Thoracic aorta (tissue), 2 donors: ENCODE measurements at regions not wholly inside any gene's neighbourhood (a gene's known extent, or its start where the extent isn't known, plus 50 kb on each side); places are given as distances from the start of the nearest gene placed in this dataset.
"Not testable (repeated sequence)": the region's sequence is repeated elsewhere in the genome, so short reads cannot be mapped to it uniquely, and the experiment has no call there.

Source experiments
- ATAC-seq: fragments of 150-250 bp; one replicate; pipeline ENCODE4 v1.8.0; 2017; ENCODE audit warnings: low read depth; ENCODE audit not compliant: insufficient number of reproducible peaks, low FRiP score
- DNase-seq: peaks from one replicate; pipeline ENCODE4 v3.0.0-alpha.2; 2020; ENCODE audit warnings: low spot score
- H3K27ac ChIP-seq, 2 donors: fragments of 200-600 bp; sonication (generic); 1 replicate in 1 of 2; 2 replicates in 1 of 2; pipeline ENCODE4 v1.5.1; 2016; ENCODE audit warnings: mild to moderate bottlenecking in 2 of 2, moderate library complexity in 2 of 2
- H3K27me3 ChIP-seq: fragments of 200-600 bp; sonication (generic); replicated peaks from 2 replicates; pipeline ENCODE4 v1.6.0; 2016; ENCODE audit warnings: mild to moderate bottlenecking; ENCODE audit not compliant: insufficient read depth
- H3K36me3 ChIP-seq: fragments of 200-600 bp; sonication (generic); one replicate; pipeline ENCODE4 v1.5.1; 2016
- H3K4me1 ChIP-seq, 2 donors: fragments of 200-600 bp; sonication (generic); 1 replicate in 1 of 2; 2 replicates in 1 of 2; pipeline versions ENCODE4 v1.5.1 to v1.6.0; 2016; ENCODE audit warnings: low read depth in 2 of 2, mild to moderate bottlenecking in 1 of 2; ENCODE audit not compliant: control insufficient read depth in 1 of 2
- H3K4me3 ChIP-seq: fragments of 200-600 bp; sonication (generic); 2 replicates; pipeline ENCODE4 v1.5.1; 2016; ENCODE audit warnings: mild to moderate bottlenecking
- H3K9me3 ChIP-seq: fragments of 200-600 bp; sonication (generic); 2 replicates; pipeline ENCODE4 v1.5.1; 2016
- TF ChIP-seq, protein P1 (sequence below): fragments of 200-600 bp; sonication (generic); IDR thresholded peaks from one replicate; pipeline ENCODE4 v1.5.1; 2019; ENCODE audit warnings: antibody characterized with exemption

DNA sequence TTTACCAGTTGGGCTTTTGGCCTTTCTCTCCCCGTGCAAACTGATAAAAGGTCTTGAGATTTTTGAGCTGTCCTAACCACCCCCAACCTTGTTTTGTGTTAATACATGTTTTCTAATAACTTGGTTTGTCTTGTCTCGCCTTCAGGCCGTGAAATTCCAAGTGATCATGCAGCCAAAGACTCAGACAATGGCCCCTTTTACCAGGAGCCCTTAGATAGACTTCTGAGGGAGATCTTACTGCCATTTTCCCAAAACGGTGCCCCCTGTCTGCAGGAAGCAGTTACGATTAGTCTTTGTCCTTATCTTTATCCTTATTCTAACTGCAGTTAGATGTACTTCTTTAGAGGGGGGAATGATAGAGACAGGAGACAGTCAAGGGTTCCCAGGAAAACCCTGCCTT lies 245.3 kb upstream of the HDX start:
- ATAC-seq = no peak

DNA sequence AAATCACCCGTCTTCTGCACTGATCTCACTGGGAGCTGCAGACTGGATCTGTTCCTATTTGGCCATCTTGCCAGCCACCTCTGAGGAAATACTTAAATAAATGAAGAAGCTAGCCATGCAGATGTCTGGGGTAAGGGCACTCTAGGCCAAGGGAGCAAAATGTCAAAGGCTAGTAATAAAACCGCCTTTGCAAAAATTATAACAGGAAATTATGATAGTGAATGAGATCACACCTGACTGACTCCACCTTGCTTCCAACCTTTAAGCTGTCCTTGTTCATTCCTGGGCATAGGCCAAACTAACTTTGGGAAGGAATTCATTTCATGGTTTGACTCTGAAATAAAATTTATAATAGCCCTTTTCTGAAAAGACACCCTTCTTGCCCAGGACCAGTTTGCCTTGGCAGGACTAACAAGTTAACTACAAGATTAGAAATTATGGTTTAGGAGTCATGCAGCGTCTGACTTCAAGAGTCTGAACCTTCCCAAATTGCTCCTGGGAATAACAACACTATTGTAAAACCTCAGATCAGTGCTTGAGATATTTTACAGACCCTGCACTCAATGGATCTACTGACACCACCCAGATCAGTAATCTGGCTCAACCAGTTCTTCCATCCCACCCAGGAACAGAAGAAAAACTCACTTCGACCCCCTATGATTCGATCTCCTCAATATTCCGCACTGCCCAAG lies 246.9 kb upstream of the HDX start:
- H3K9me3 ChIP-seq = no peaks in the 10 kb centered on the region
- H3K27ac ChIP-seq = no peak overlapping the region
- ATAC-seq = no peak
- H3K27me3 ChIP-seq = no peaks in the 10 kb centered on the region
- DNase-seq = no peak
- no peak overlapping the region for H3K4me3 ChIP-seq
- TF ChIP-seq, protein P1, sequence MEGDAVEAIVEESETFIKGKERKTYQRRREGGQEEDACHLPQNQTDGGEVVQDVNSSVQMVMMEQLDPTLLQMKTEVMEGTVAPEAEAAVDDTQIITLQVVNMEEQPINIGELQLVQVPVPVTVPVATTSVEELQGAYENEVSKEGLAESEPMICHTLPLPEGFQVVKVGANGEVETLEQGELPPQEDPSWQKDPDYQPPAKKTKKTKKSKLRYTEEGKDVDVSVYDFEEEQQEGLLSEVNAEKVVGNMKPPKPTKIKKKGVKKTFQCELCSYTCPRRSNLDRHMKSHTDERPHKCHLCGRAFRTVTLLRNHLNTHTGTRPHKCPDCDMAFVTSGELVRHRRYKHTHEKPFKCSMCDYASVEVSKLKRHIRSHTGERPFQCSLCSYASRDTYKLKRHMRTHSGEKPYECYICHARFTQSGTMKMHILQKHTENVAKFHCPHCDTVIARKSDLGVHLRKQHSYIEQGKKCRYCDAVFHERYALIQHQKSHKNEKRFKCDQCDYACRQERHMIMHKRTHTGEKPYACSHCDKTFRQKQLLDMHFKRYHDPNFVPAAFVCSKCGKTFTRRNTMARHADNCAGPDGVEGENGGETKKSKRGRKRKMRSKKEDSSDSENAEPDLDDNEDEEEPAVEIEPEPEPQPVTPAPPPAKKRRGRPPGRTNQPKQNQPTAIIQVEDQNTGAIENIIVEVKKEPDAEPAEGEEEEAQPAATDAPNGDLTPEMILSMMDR = no peak
- H3K36me3 ChIP-seq = no peaks in the 10 kb centered on the region
- no peaks in the 10 kb centered on the region for H3K4me1 ChIP-seq

More for the DNA sequence above, 245.3 kb upstream of the HDX start:
- no peak overlapping the region for H3K4me3 ChIP-seq
- TF ChIP-seq, protein P1 = no peak
- H3K27ac ChIP-seq = no peak overlapping the region
- H3K36me3 ChIP-seq = no peaks in the 10 kb centered on the region
- DNase-seq = no peak
- H3K4me1 ChIP-seq = no peaks in the 10 kb centered on the region
- no peaks in the 10 kb centered on the region for H3K27me3 ChIP-seq
- H3K9me3 ChIP-seq = no peaks in the 10 kb centered on the region

DNA sequence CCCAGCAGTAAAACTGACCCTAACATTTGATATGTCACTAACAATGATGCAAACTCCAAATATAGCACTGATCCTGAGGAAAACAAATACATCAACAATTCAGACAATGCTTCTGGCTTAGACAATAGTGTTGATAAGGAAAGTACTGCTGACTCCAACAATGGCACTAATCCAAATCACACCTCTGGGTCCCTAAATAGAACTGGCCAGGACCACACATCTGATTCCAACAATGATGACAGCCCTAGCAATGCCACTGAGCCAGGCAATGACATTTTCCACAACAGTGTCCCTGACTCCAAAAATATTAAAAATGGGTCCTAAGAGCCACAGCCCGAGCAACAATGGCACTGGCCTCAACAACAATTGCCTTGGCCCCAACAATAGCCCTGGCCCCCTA lies 243.1 kb upstream of the APOOL start:
- Histone ChIP-seq H3K9me3 (no peaks in the 10 kb centered on the region), H3K4me1 (no peaks in the 10 kb centered on the region), H3K27me3 (no peaks in the 10 kb centered on the region), H3K27ac (no peak overlapping the region), H3K36me3 (no peaks in the 10 kb centered on the region), H3K4me3 (no peak overlapping the region)
- no peak for ATAC-seq
- no peak for DNase-seq
- TF ChIP-seq, protein P1 = no peak

DNA sequence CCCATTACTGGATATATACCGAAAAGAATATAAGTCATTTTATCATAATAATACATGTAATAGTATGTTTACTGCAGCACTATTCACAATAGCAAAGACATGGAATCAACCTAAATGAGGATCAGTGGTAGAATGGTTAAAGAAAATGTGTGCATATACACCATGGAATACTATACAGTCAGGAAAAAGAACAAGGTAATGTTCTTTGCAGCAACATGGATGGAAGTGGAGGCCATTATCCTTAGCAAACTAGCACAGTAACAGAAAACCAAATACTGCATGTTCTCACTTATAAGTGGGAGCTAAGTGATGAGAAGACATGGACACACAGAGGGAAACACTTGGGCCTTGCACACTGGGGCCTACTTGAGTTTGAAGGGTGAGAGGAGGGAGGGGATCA lies 207.4 kb upstream of the APOOL start:
- no peak for ATAC-seq
- no peak for DNase-seq
- Histone ChIP-seq H3K4me3 (no peak overlapping the region), H3K27ac (no peak overlapping the region), H3K27me3 (no peaks in the 10 kb centered on the region), H3K4me1 (no peaks in the 10 kb centered on the region), H3K9me3 (no peaks in the 10 kb centered on the region), H3K36me3 (no peaks in the 10 kb centered on the region)
- TF ChIP-seq, protein P1 = no peak

DNA sequence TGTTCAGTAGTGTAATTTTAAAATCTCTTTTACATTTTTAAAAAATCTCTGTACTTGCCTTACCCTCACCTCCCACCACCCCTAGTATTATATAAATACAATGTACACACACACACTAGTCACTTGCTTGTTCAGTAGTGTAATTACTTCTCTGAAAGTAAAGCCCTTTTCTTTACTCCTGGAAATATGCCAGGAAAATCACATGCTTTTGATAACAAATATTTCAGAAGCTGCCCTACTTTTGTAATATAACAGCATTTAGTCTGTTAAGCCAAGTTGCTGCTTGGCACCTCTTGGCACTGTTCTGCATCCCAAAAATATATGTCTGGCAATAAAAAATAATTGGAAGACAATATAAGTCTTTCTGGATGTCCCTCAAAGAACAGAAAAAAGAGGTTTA lies 172.8 kb upstream of the APOOL start:
- H3K27ac ChIP-seq = no peak overlapping the region
- no peak for DNase-seq
- peaks cover 0 to 6% of the 10 kb centered on the region in 2 donors for H3K4me1 ChIP-seq
- no peak overlapping the region for H3K4me3 ChIP-seq
- TF ChIP-seq, protein P1 = no peak
- H3K36me3 ChIP-seq = no peaks in the 10 kb centered on the region
- no peaks in the 10 kb centered on the region for H3K9me3 ChIP-seq
- H3K27me3 ChIP-seq = no peaks in the 10 kb centered on the region
- no peak for ATAC-seq

DNA sequence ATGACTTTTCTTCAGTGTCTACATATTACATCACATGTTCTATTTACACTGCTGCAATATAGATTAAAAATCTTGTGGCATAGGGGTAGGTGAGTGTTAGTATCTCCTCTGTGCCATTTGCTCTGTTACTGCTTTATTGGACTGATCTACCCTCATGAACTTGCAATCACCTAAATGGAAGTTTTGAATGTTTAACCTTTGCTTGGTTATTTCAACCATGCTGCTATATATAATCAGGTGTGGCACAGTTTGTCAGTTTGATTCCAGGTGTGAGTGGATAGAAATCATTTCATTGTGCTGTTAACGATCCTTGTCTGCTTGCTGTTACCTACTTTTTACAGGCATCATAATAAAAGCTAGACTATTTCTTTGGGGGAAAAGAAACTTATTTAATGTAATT lies 157.1 kb upstream of the APOOL start:
- not testable (repeated sequence) for H3K27ac ChIP-seq, H3K36me3 ChIP-seq, DNase-seq, H3K27me3 ChIP-seq, H3K9me3 ChIP-seq, ATAC-seq, H3K4me3 ChIP-seq, H3K4me1 ChIP-seq

DNA sequence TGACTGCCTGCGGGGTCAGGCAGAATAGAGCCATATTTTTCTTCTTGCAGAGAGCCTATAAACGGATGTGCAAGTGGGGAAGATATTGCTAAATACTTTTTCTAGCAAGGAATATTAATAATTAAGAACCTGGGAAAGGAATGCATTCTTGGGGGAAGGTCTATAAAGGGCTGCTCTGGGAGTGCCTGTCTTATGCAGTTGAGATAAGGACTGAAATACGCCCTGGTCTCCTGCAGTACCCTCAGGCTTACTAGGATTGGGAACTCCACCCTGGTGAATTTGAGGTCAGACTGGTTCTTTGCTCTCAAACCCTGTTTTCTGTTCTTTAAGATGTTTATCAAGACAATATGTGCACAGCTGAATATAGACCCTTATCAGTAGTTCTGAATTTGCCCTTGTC lies 152.5 kb upstream of the APOOL start:
- DNase-seq, H3K4me1 ChIP-seq, H3K4me3 ChIP-seq, H3K27me3 ChIP-seq, H3K36me3 ChIP-seq, ATAC-seq, H3K9me3 ChIP-seq, H3K27ac ChIP-seq: not testable (repeated sequence)

DNA sequence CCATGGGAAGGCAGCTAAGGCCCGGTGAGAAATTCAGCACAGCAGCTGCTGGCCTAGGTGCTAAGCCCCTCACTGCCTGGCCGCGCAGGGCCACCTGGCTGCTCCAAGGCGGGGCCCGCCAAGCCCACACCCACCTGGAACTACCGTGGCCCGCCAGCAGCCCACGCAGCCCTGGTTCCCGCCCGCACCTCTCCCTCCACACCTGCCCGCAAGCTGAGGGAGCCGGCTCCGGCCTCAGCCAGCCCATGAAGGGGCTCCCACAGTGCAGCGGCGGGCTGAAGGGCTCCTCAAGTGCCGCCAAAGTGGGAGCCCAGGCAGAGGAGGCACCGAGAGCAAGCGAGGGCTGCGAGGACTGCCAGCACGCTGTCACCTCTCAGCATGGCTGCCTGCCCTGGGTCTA lies 146.9 kb upstream of the APOOL start:
- H3K36me3 ChIP-seq, H3K9me3 ChIP-seq, H3K4me3 ChIP-seq, ATAC-seq, H3K27me3 ChIP-seq, DNase-seq, H3K4me1 ChIP-seq: not testable (repeated sequence)
- H3K27ac ChIP-seq = peak overlapping the region; percentile 30 to 50
